GM23338 (cell line): ENCODE measurements at regions not wholly inside any gene's neighbourhood (a gene's known extent, or its start where the extent isn't known, plus 50 kb on each side); places are given as distances from the start of the nearest gene placed in this dataset.

Experiments used
- ATAC-seq: fragments of 200-7000 bp; cut with Tn5 transposase; 3 replicates; pipeline ENCODE4 v1.9.1; 2020
- DNase-seq: peaks from one replicate; pipeline ENCODE4 v3.0.0-alpha.2; 2015; ENCODE audit warnings: low spot score
- H2AFZ ChIP-seq: fragments of 200-600 bp; sonication (generic); 2 replicates; pipeline ENCODE4 v1.8.0; 2016; ENCODE audit warnings: antibody characterized with exemption, mild to moderate bottlenecking, moderate library complexity
- H3F3A ChIP-seq: fragments of 200-600 bp; sonication (generic); replicated peaks from 2 replicates; pipeline ENCODE4 v1.8.0; 2017; ENCODE audit warnings: antibody characterized with exemption, mixed run types, low read depth
- H3K27ac ChIP-seq: fragments of 200-600 bp; sonication (generic); 2 replicates; pipeline ENCODE4 v1.6.1; 2016; ENCODE audit warnings: low read depth
- H3K27me3 ChIP-seq: fragments of 200-600 bp; sonication (generic); 2 replicates; pipeline ENCODE4 v1.8.0; 2016; ENCODE audit warnings: mild to moderate bottlenecking, mixed run types, moderate library complexity; ENCODE audit not compliant: insufficient read depth
- H3K36me3 ChIP-seq: fragments of 200-600 bp; sonication (generic); 2 replicates; pipeline ENCODE4 v1.8.0; 2016; ENCODE audit warnings: mild to moderate bottlenecking; ENCODE audit not compliant: insufficient read depth
- H3K4me1 ChIP-seq: fragments of 200-600 bp; sonication (generic); 2 replicates; pipeline ENCODE4 v1.8.0; 2016; ENCODE audit warnings: mild to moderate bottlenecking, moderate library complexity; ENCODE audit not compliant: insufficient read depth
- H3K4me2 ChIP-seq: fragments of 200-600 bp; sonication (generic); 2 replicates; pipeline ENCODE4 v1.7.1; 2017; ENCODE audit warnings: mixed run types
- H3K4me3 ChIP-seq: fragments of 200-600 bp; sonication (generic); 2 replicates; pipeline ENCODE4 v1.6.1; 2016; ENCODE audit warnings: mixed run types
- H3K79me2 ChIP-seq: fragments of 200-600 bp; sonication (generic); replicated peaks from 2 replicates; pipeline ENCODE4 v1.8.0; 2017; ENCODE audit warnings: mild to moderate bottlenecking; ENCODE audit not compliant: insufficient read depth
- H3K9me2 ChIP-seq: fragments of 200-600 bp; sonication (generic); 2 replicates; pipeline ENCODE4 v1.8.0; 2017; ENCODE audit not compliant: insufficient read depth
- H4K20me1 ChIP-seq: fragments of 200-600 bp; sonication (generic); replicated peaks from 2 replicates; pipeline ENCODE4 v1.8.0; 2017; ENCODE audit warnings: mild to moderate bottlenecking; ENCODE audit not compliant: insufficient read depth
- H3K27ac Mint-ChIP-seq: 2 replicates; pipeline ENCODE4 v1.8.0; 2020; ENCODE audit warnings: inconsistent platforms, mild to moderate bottlenecking, moderate library complexity, mixed read lengths
- H3K27me3 Mint-ChIP-seq: 3 replicates; pipeline ENCODE4 v1.8.0; 2022; ENCODE audit warnings: low read depth, mild to moderate bottlenecking, moderate library complexity, mixed read lengths, inconsistent platforms; ENCODE audit not compliant: insufficient read depth, poor library complexity
- H3K36me3 Mint-ChIP-seq: 3 replicates; pipeline ENCODE4 v1.8.0; 2021; ENCODE audit warnings: low read depth, mild to moderate bottlenecking, inconsistent platforms, moderate library complexity, mixed read lengths
- H3K4me1 Mint-ChIP-seq: 3 replicates; pipeline ENCODE4 v1.8.0; 2020; ENCODE audit warnings: mild to moderate bottlenecking, inconsistent platforms, mixed read lengths
- H3K4me3 Mint-ChIP-seq: 3 replicates; pipeline ENCODE4 v1.8.0; 2021; ENCODE audit warnings: moderate library complexity, mild to moderate bottlenecking, inconsistent platforms, mixed read lengths
- H3K9me3 Mint-ChIP-seq: 3 replicates; pipeline ENCODE4 v1.8.0; 2020; ENCODE audit warnings: moderate library complexity, mild to moderate bottlenecking, inconsistent platforms, mixed read lengths
- CREB1 ChIP-seq: fragments of 250-450 bp; sonication (Bioruptor Pico); IDR thresholded peaks from 2 replicates; pipeline ENCODE4 v1.5.0; 2020; ENCODE audit warnings: low read depth, mild to moderate bottlenecking, moderate library complexity
- EZH2 ChIP-seq: fragments of 200-600 bp; sonication (generic); IDR thresholded peaks from one replicate; pipeline ENCODE4 v1.8.0; 2017; ENCODE audit warnings: antibody characterized with exemption, mild to moderate bottlenecking, low read depth; ENCODE audit not compliant: unreplicated experiment
- EZH2phosphoT487 ChIP-seq: fragments of 200-600 bp; sonication (generic); IDR thresholded peaks from one replicate; pipeline ENCODE4 v1.8.1; 2018; ENCODE audit warnings: antibody characterized with exemption; ENCODE audit not compliant: unreplicated experiment
- JUNB ChIP-seq: IDR thresholded peaks from one replicate; pipeline ENCODE4 v1.6.1; 2016; ENCODE audit warnings: antibody characterized with exemption; ENCODE audit not compliant: unreplicated experiment
- POLR2AphosphoS5 ChIP-seq: IDR thresholded peaks from 2 replicates; pipeline ENCODE4 v1.6.1; 2016; ENCODE audit warnings: antibody characterized with exemption, low read depth
- STAT1 ChIP-seq: IDR thresholded peaks from one replicate; pipeline ENCODE4 v1.6.1; 2016; ENCODE audit warnings: antibody characterized with exemption; ENCODE audit not compliant: unreplicated experiment
- ZNF114 ChIP-seq: fragments of 250-450 bp; sonication (Bioruptor Pico); IDR thresholded peaks from 2 replicates; pipeline ENCODE4 v1.5.0; 2020; ENCODE audit warnings: mild to moderate bottlenecking, moderate library complexity
- ZNF331 ChIP-seq: fragments of 250-450 bp; sonication (Bioruptor Pico); IDR thresholded peaks from 2 replicates; pipeline ENCODE4 v1.5.0; 2020; ENCODE audit warnings: low read depth, mild to moderate bottlenecking, moderate library complexity
- TF ChIP-seq, protein P1 (sequence below): IDR thresholded peaks from 2 replicates; pipeline ENCODE4 v1.6.1; 2016; ENCODE audit warnings: antibody characterized with exemption
- TF ChIP-seq, protein P2 (sequence below): IDR thresholded peaks from one replicate; pipeline ENCODE4 v1.6.1; 2018; ENCODE audit warnings: antibody characterized with exemption; ENCODE audit not compliant: unreplicated experiment

DNA sequence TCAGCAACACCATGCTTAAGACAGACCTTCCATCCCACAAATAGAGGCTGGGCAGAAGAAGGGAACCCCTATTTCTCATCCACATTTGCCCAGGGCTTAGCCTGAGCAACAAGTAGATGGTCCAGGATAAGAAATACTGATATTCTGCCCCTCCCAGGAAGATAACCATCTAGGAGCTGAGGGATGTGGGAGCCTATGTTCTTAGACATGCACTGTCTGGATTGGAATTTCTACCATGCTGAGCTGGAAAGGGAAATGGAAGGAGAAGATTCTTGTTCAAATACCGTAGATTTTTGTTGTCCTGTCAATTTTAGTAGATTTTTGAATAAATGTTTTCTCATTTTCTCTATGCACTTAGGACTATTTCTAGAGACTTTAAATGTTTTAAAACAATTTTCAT is 450.7 kb upstream of the SEMA6D start:
- Histone ChIP-seq H3K4me1 (no peaks in the 10 kb centered on the region), H4K20me1 (no peaks in the 10 kb centered on the region), H3K27me3 (no peaks in the 10 kb centered on the region), H3K36me3 (no peaks in the 10 kb centered on the region), H3K27ac (no peak overlapping the region), H2AFZ (0 out of 2 replicates have a peak overlapping the region, but pooled peaks have one; percentile 5), H3K4me2 (no peak overlapping the region), H3K79me2 (no peaks in the 10 kb centered on the region), H3K4me3 (no peak overlapping the region), H3F3A (no peaks in the 10 kb centered on the region), H3K9me2 (0 out of 2 replicates have a peak, but pooled peaks cover 4% of the 10 kb centered on the region)
- Mint-ChIP-seq H3K36me3 (peaks cover 6% of the 10 kb centered on the region; the same call in 2 of the 3 replicates), H3K4me1 (no peaks in the 10 kb centered on the region), H3K27me3 (no peaks in the 10 kb centered on the region), H3K9me3 (peaks cover 9% of the 10 kb centered on the region; the same call in 2 of the 3 replicates), H3K4me3 (no peak overlapping the region), H3K27ac (no peak overlapping the region)
- TF ChIP-seq STAT1 = no peak
- no peak for TF ChIP-seq POLR2AphosphoS5
- TF ChIP-seq JUNB = no peak
- TF ChIP-seq, protein P1, sequence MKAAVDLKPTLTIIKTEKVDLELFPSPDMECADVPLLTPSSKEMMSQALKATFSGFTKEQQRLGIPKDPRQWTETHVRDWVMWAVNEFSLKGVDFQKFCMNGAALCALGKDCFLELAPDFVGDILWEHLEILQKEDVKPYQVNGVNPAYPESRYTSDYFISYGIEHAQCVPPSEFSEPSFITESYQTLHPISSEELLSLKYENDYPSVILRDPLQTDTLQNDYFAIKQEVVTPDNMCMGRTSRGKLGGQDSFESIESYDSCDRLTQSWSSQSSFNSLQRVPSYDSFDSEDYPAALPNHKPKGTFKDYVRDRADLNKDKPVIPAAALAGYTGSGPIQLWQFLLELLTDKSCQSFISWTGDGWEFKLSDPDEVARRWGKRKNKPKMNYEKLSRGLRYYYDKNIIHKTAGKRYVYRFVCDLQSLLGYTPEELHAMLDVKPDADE = no peak
- TF ChIP-seq CREB1 (CRISPR knock-in tag) = no peak
- TF ChIP-seq EZH2phosphoT487 = no peak
- TF ChIP-seq EZH2 = no peak
- DNase-seq (no peak), ATAC-seq (no peak)

DNA sequence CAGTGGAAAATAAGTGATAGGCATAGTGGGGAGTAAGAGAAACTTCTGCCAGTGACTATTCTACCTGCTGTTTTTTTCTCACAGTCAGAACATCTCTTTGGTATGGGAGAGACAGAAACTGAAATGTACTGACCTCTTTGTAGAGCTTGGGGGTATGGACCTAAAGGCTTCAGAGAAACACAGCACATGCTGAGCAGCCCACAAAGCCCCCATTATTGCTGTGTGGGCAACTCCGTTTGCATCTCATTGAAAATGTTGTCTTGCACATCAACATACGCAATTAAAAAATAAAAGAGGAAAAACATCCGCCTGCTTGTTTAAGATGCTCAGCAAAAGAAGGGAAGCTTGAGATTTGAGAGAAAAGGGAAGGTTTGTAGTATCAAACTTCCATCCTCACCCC is 443.4 kb upstream of the SEMA6D start:
- Histone ChIP-seq H3K27ac (no peak overlapping the region), H3K79me2 (no peaks in the 10 kb centered on the region), H3K4me2 (peak overlapping the region; percentile 69), H3K4me3 (no peak overlapping the region), H3K36me3 (no peaks in the 10 kb centered on the region), H3K27me3 (no peaks in the 10 kb centered on the region), H3K9me2 (peaks cover 5% of the 10 kb centered on the region; the same call in 1 of the 2 replicates), H3K4me1 (peaks cover 19% of the 10 kb centered on the region), H4K20me1 (no peaks in the 10 kb centered on the region), H2AFZ (peak overlapping the region; percentile 35; the same call in 1 of the 2 replicates), H3F3A (no peaks in the 10 kb centered on the region)
- no peak for DNase-seq
- H3K27ac Mint-ChIP-seq = no peak overlapping the region
- peaks cover 19% of the 10 kb centered on the region for H3K9me3 Mint-ChIP-seq
- H3K4me1 Mint-ChIP-seq = peaks cover 25% of the 10 kb centered on the region
- H3K4me3 Mint-ChIP-seq = peak overlapping the region; percentile 3; the same call in 1 of the 3 replicates
- no peaks in the 10 kb centered on the region for H3K27me3 Mint-ChIP-seq
- TF ChIP-seq JUNB (no peak), EZH2 (no peak), POLR2AphosphoS5 (no peak), EZH2phosphoT487 (no peak), ZNF114 (CRISPR knock-in tag) (no peak), ZNF331 (no peak)
- TF ChIP-seq, protein P2, sequence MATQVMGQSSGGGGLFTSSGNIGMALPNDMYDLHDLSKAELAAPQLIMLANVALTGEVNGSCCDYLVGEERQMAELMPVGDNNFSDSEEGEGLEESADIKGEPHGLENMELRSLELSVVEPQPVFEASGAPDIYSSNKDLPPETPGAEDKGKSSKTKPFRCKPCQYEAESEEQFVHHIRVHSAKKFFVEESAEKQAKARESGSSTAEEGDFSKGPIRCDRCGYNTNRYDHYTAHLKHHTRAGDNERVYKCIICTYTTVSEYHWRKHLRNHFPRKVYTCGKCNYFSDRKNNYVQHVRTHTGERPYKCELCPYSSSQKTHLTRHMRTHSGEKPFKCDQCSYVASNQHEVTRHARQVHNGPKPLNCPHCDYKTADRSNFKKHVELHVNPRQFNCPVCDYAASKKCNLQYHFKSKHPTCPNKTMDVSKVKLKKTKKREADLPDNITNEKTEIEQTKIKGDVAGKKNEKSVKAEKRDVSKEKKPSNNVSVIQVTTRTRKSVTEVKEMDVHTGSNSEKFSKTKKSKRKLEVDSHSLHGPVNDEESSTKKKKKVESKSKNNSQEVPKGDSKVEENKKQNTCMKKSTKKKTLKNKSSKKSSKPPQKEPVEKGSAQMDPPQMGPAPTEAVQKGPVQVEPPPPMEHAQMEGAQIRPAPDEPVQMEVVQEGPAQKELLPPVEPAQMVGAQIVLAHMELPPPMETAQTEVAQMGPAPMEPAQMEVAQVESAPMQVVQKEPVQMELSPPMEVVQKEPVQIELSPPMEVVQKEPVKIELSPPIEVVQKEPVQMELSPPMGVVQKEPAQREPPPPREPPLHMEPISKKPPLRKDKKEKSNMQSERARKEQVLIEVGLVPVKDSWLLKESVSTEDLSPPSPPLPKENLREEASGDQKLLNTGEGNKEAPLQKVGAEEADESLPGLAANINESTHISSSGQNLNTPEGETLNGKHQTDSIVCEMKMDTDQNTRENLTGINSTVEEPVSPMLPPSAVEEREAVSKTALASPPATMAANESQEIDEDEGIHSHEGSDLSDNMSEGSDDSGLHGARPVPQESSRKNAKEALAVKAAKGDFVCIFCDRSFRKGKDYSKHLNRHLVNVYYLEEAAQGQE = no peak
- ATAC-seq = peak; percentile 91
- peaks cover 17% of the 10 kb centered on the region for H3K36me3 Mint-ChIP-seq
